HEK293 (cell line): ENCODE measurements at regions not wholly inside any gene's neighbourhood (a gene's known extent, or its start where the extent isn't known, plus 50 kb on each side); places are given as distances from the start of the nearest gene placed in this dataset.

ENCODE experiments used
- CTCF ChIA-PET: fragments of 350-600 bp; formaldehyde crosslinking; extraction: SDS; loops from one replicate; lab custom pipeline; 2021; ENCODE audit warnings: antibody characterized with exemption; lab: Yijun Ruan, JAX
- POLR2A ChIA-PET: fragments of 300-600 bp; formaldehyde crosslinking; extraction: SDS; loops from one replicate; lab custom pipeline; 2020; ENCODE audit warnings: antibody characterized with exemption, inconsistent platforms; lab: Yijun Ruan, JAX
- H3K27ac ChIP-seq: fragments of 200-500 bp; sonication (Bioruptor generic); 2 replicates; pipeline ENCODE4 v1.5.1; 2014; ENCODE audit warnings: low read depth, low read length, control low read depth, inconsistent platforms; ENCODE audit errors: extremely low read depth
- H3K36me3 ChIP-seq, 2 experiments: fragments of 200-500 bp in 1 of 2; sonication (Bioruptor generic) in 1 of 2; 1 replicate in 1 of 2; 2 replicates in 1 of 2; pipeline ENCODE4 v1.5.1; 2014 to 2017; ENCODE audit warnings: inconsistent platforms in 2 of 2, low read length in 2 of 2; ENCODE audit not compliant: control insufficient read depth in 2 of 2, insufficient read depth in 1 of 2
- H3K4me1 ChIP-seq: fragments of 200-500 bp; sonication (Bioruptor generic); 2 replicates; pipeline ENCODE4 v1.5.1; 2014; ENCODE audit warnings: mild to moderate bottlenecking, low read length, inconsistent platforms; ENCODE audit not compliant: control insufficient read depth, insufficient read depth
- H3K4me3 ChIP-seq: 2 replicates; pipeline ENCODE4 v1.5.1; 2011; ENCODE audit warnings: low read depth, mild to moderate bottlenecking, control low read depth, low read length, moderate library complexity
- H3K9me3 ChIP-seq: fragments of 200-500 bp; sonication (Bioruptor generic); 2 replicates; pipeline ENCODE4 v1.5.1; 2014; ENCODE audit warnings: low read depth, low read length, inconsistent platforms; ENCODE audit not compliant: control insufficient read depth, insufficient read depth
- GLI4 ChIP-seq: fragments of 450-650 bp; formaldehyde crosslinking; IDR thresholded peaks from 2 replicates; pipeline ENCODE4 v1.5.1; 2016; ENCODE audit warnings: missing biosample characterization, missing genetic modification characterization
- HOXC10 ChIP-seq: sonication (generic); formaldehyde crosslinking; IDR thresholded peaks from 2 replicates; pipeline ENCODE4 v1.8.1; 2023; ENCODE audit warnings: mild to moderate bottlenecking, missing genetic modification reagents
- IKZF3 ChIP-seq: fragments of 450-650 bp; IDR thresholded peaks from 2 replicates; pipeline ENCODE4 v1.5.0; 2018; ENCODE audit warnings: missing biosample characterization, mild to moderate bottlenecking, missing genetic modification characterization, moderate library complexity
- KLF7 ChIP-seq: fragments of 450-650 bp; formaldehyde crosslinking; IDR thresholded peaks from 2 replicates; pipeline ENCODE4 v1.5.1; 2016; ENCODE audit warnings: missing biosample characterization, missing genetic modification characterization, borderline replicate concordance
- OSR2 ChIP-seq: fragments of 450-650 bp; formaldehyde crosslinking; IDR thresholded peaks from 2 replicates; pipeline ENCODE4 v1.5.1; 2016; ENCODE audit warnings: missing biosample characterization, missing genetic modification characterization
- PRDM10 ChIP-seq: fragments of 450-650 bp; formaldehyde crosslinking; IDR thresholded peaks from 2 replicates; pipeline ENCODE4 v1.5.1; 2016; ENCODE audit warnings: missing biosample characterization, missing genetic modification characterization
- SP2 ChIP-seq: fragments of 450-650 bp; formaldehyde crosslinking; IDR thresholded peaks from 2 replicates; pipeline ENCODE4 v1.5.1; 2016; ENCODE audit warnings: missing biosample characterization, missing genetic modification characterization
- SP3 ChIP-seq: fragments of 450-650 bp; formaldehyde crosslinking; IDR thresholded peaks from 2 replicates; pipeline ENCODE4 v1.5.1; 2016; ENCODE audit warnings: missing biosample characterization, missing genetic modification characterization
- TCF7L2 ChIP-seq: IDR thresholded peaks from 2 replicates; pipeline ENCODE4 v1.6.1; 2011; ENCODE audit warnings: low read depth, mild to moderate bottlenecking, inconsistent platforms, low read length, moderate library complexity, borderline replicate concordance
- ZBTB17 ChIP-seq: fragments of 450-650 bp; formaldehyde crosslinking; IDR thresholded peaks from 2 replicates; pipeline ENCODE4 v1.5.1; 2016; ENCODE audit warnings: missing biosample characterization, missing genetic modification characterization
- ZBTB21 ChIP-seq: fragments of 450-650 bp; formaldehyde crosslinking; IDR thresholded peaks from 2 replicates; pipeline ENCODE4 v1.5.1; 2017; ENCODE audit warnings: missing biosample characterization, missing genetic modification characterization
- ZNF114 ChIP-seq: fragments of 450-650 bp; formaldehyde crosslinking; IDR thresholded peaks from 2 replicates; pipeline ENCODE4 v1.5.0; 2017; ENCODE audit warnings: missing biosample characterization, missing genetic modification characterization
- ZNF133 ChIP-seq: fragments of 450-650 bp; formaldehyde crosslinking; IDR thresholded peaks from 2 replicates; pipeline ENCODE4 v1.5.1; 2016; ENCODE audit warnings: missing biosample characterization, missing genetic modification characterization
- ZNF18 ChIP-seq: fragments of 450-650 bp; formaldehyde crosslinking; IDR thresholded peaks from 2 replicates; pipeline ENCODE4 v1.5.1; 2016; ENCODE audit warnings: missing biosample characterization, missing genetic modification characterization
- ZNF248 ChIP-seq: fragments of 450-650 bp; formaldehyde crosslinking; IDR thresholded peaks from 2 replicates; pipeline ENCODE4 v1.5.1; 2017; ENCODE audit warnings: missing biosample characterization, missing genetic modification characterization
- ZNF266 ChIP-seq: fragments of 450-650 bp; formaldehyde crosslinking; IDR thresholded peaks from 2 replicates; pipeline ENCODE4 v1.5.1; 2016; ENCODE audit warnings: missing biosample characterization, missing genetic modification characterization, low read depth
- ZNF292 ChIP-seq: fragments of 450-650 bp; formaldehyde crosslinking; IDR thresholded peaks from 2 replicates; pipeline ENCODE4 v1.5.1; 2016; ENCODE audit warnings: low read depth, missing biosample characterization, missing genetic modification characterization, borderline replicate concordance
- ZNF302 ChIP-seq: fragments of 450-650 bp; formaldehyde crosslinking; IDR thresholded peaks from 2 replicates; pipeline ENCODE4 v1.5.1; 2016; ENCODE audit warnings: missing biosample characterization, missing genetic modification characterization, low read depth
- ZNF341 ChIP-seq: fragments of 450-650 bp; formaldehyde crosslinking; IDR thresholded peaks from 2 replicates; pipeline ENCODE4; 2016; ENCODE audit warnings: low read depth, missing biosample characterization, missing genetic modification characterization
- ZNF37A ChIP-seq: fragments of 450-650 bp; IDR thresholded peaks from 2 replicates; pipeline ENCODE4 v1.5.1; 2018; ENCODE audit warnings: missing biosample characterization, missing genetic modification characterization
- ZNF768 ChIP-seq: fragments of 450-650 bp; formaldehyde crosslinking; IDR thresholded peaks from 2 replicates; pipeline ENCODE4 v1.5.1; 2018; ENCODE audit warnings: missing biosample characterization, mild to moderate bottlenecking, missing genetic modification characterization
- ZNF830 ChIP-seq: fragments of 450-650 bp; IDR thresholded peaks from 2 replicates; pipeline ENCODE4 v1.5.0; 2018; ENCODE audit warnings: missing biosample characterization, missing genetic modification characterization, low read depth, mild to moderate bottlenecking, moderate library complexity
- ZNF843 ChIP-seq: fragments of 450-650 bp; formaldehyde crosslinking; IDR thresholded peaks from 2 replicates; pipeline ENCODE4 v1.5.1; 2016; ENCODE audit warnings: missing biosample characterization, missing genetic modification characterization
- TF ChIP-seq, protein P1 (sequence below): fragments of 450-650 bp; formaldehyde crosslinking; IDR thresholded peaks from 2 replicates; pipeline ENCODE4 v1.5.1; 2016; ENCODE audit warnings: missing biosample characterization, missing genetic modification characterization

GRCh38 chr2:71905205-71905604 is 242.5 kb downstream of the CYP26B1 start:
- H3K4me1 ChIP-seq, result no peaks in the 10 kb centered on the region
- no peaks in the 10 kb centered on the region; the same call in none of the 2 replicates for H3K9me3 ChIP-seq
- TF ChIP-seq ZNF843 (tag by site-specific recombination), result no peak
- TF ChIP-seq ZNF768 (tag by site-specific recombination), result no peak
- TF ChIP-seq ZNF18, result no peak
- no peak for TF ChIP-seq ZNF114
- TF ChIP-seq OSR2, result no peak
- TF ChIP-seq SP2 (tag by site-specific recombination), result no peak
- ChIA-PET POLR2A (interaction anchor here (0.9 kb wide), 1 partner anchor 9 kb away, joined by 3 read pairs; no protein-coding TSS in a partner anchor), CTCF (interaction anchor here (0.7 to 1.5 kb wide), 3 partner anchors 11 to 20 kb away, joined by 3 to 13 read pairs (median 3); no protein-coding TSS in a partner anchor)
- H3K27ac ChIP-seq, result no peak overlapping the region
- H3K36me3 ChIP-seq, result no peaks in the 10 kb centered on the region
- no peak overlapping the region for H3K4me3 ChIP-seq

DNA sequence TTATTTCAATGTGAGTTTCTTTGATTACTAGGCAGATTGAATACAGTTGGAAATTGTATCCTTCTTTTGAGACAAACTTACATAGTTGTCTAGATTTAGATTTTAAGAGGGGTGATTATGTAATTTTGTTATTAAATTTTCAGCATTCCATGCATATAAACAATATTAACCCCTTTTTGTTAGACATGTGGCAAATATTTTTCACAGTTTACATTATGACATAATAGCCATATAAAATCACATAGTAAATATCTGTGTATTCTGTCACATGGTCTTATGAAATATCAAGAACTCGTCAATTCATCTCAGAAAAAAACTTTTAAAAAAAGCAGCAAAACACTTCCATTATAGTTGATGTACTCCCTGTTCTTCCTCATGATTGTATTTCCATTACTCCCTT is 243.8 kb downstream of the CYP26B1 start:
- H3K4me3 ChIP-seq, result no peak overlapping the region
- H3K4me1 ChIP-seq, result no peaks in the 10 kb centered on the region
- no peak overlapping the region for H3K27ac ChIP-seq
- no peaks in the 10 kb centered on the region; the same call in 1 of the 2 replicates for H3K9me3 ChIP-seq
- no peaks in the 10 kb centered on the region for H3K36me3 ChIP-seq
- CTCF ChIA-PET, result interaction anchor here (0.8 to 1.2 kb wide), 2 partner anchors 101 to 438 kb away, joined by 3 to 4 read pairs; no protein-coding TSS in a partner anchor
- POLR2A ChIA-PET, result no interaction called here
- TF ChIP-seq ZNF292 (tag by site-specific recombination) (no peak), ZNF302 (tag by site-specific recombination) (no peak), ZNF266 (tag by site-specific recombination) (no peak), ZNF37A (tag by site-specific recombination) (no peak), ZNF248 (tag by site-specific recombination) (no peak), ZNF133 (no peak), HOXC10 (CRISPR knock-in tag) (no peak), SP3 (tag by site-specific recombination) (no peak), KLF7 (no peak), IKZF3 (no peak), ZNF341 (tag by site-specific recombination) (no peak), ZBTB17 (tag by site-specific recombination) (no peak), TCF7L2 (no peak), ZBTB21 (tag by site-specific recombination) (no peak), ZNF830 (tag by site-specific recombination) (no peak), PRDM10 (tag by site-specific recombination) (no peak), GLI4 (tag by site-specific recombination) (no peak)
- TF ChIP-seq, protein P1, sequence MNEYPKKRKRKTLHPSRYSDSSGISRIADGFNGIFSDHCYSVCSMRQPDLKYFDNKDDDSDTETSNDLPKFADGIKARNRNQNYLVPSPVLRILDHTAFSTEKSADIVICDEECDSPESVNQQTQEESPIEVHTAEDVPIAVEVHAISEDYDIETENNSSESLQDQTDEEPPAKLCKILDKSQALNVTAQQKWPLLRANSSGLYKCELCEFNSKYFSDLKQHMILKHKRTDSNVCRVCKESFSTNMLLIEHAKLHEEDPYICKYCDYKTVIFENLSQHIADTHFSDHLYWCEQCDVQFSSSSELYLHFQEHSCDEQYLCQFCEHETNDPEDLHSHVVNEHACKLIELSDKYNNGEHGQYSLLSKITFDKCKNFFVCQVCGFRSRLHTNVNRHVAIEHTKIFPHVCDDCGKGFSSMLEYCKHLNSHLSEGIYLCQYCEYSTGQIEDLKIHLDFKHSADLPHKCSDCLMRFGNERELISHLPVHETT (tag by site-specific recombination), result no peak
